ENCODE measurements at regions not wholly inside any gene's neighbourhood (a gene's known extent, or its start where the extent isn't known, plus 50 kb on each side); places are given as distances from the start of the nearest gene placed in this dataset.

DNA sequence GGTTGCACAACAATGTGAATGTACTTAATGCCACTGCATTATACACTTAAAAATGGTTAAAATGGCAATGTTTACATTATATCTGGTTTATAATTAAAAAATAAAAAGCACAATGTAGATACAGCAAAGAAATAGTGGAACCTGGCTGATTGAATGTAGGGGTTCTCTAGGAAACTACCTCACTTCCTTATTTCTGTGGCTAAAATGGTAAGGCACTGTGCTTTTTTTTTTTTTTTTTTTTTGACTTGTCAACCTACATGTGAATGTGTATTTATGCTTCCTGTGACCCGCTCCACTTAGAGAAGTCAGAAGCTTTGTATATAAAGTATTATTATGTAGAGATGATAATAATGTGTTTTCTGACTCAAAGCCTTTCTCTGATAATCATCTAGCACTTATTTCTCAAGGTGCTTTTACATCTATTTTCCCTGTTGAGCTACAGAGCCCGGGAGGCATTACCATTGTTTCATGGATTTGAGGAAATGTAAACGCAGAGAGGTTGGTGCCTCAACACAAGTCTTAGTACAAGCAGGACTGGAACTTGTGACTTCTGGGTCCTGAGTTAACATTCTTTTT, 55.0 kb downstream of the SOX4 start:
- Histone ChIP-seq H3K4me1 (ENCODE audit: control insufficient read depth in 1 of 2, insufficient read depth in 2 of 2, low read length in 2 of 2) (no peaks in the 10 kb centered on the region), H3K9me3 (ENCODE audit: control insufficient read depth, low read length) (no peaks in the 10 kb centered on the region), H3K36me3 (ENCODE audit: control insufficient read depth in 1 of 2, insufficient read depth in 2 of 2, low read length in 1 of 2) (no peaks in the 10 kb centered on the region), H3K4me3 (ENCODE audit: low read length in 2 of 2) (no peak overlapping the region), H3K27ac (ENCODE audit: low read depth in 1 of 2, low read length in 2 of 2) (no peak overlapping the region), H3K27me3 (ENCODE audit: control insufficient read depth in 1 of 2, insufficient read depth in 2 of 2, low read length in 1 of 2) (no peaks in the 10 kb centered on the region)
- 77 to 80% methylated on average over 3 of the region's 3 CpGs for WGBS, 2 donors
- ATAC-seq (ENCODE audit: low FRiP score): no peak
- DNase-seq: no peak
- intact Hi-C loops (cut with DNase I): no loop called here

DNA sequence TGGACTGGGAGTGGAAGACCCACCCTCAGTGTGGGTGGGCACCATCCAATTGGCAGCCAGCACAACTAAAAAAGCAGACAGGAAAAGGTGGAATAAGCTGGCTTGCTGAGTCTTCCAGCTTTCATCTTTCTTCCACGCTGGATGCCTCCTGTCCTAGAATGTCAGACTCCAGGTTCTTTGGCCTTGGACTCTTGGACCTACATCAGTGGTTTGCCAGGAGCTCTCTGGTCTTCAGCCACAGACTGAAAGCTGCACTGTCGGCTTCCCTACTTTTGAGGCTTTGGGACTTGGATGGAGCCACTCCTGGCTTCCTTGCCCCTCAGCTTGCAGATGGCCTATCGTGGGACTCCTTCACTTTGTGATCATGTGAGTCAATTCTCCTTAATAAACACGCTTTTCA, 59.8 kb downstream of the SOX4 start:
- WGBS, 2 donors: 88 to 96% methylated on average over 4 of the region's 4 CpGs

DNA sequence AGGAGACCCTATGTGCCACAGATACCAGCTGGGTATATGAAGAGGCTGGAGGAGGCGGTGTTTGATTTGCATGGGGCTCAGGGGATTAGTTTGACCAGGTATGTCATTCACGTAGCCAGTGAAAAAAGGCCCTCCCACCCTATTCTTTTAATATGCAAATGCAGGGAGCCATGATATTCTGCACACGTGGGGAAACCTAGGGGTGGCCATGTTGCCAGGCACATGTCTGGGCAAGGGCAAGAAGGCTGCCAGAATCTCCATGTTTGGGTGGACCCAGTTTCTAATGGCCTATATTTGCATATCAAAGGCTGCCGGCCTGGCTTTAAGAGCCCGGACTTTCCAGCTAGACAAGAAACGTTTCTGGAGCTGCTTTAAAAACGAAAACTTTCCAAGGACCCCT, 60.4 kb downstream of the SOX4 start:
- Histone ChIP-seq H3K27me3 (ENCODE audit: control insufficient read depth in 1 of 2, insufficient read depth in 2 of 2, low read length in 1 of 2) (no peaks in the 10 kb centered on the region), H3K27ac (ENCODE audit: low read depth in 1 of 2, low read length in 2 of 2) (no peak overlapping the region), H3K36me3 (ENCODE audit: control insufficient read depth in 1 of 2, insufficient read depth in 2 of 2, low read length in 1 of 2) (no peaks in the 10 kb centered on the region), H3K4me3 (ENCODE audit: low read length in 2 of 2) (no peak overlapping the region), H3K9me3 (ENCODE audit: control insufficient read depth, low read length) (no peaks in the 10 kb centered on the region), H3K4me1 (ENCODE audit: control insufficient read depth in 1 of 2, insufficient read depth in 2 of 2, low read length in 2 of 2) (no peaks in the 10 kb centered on the region)
- DNase-seq (no peak), ATAC-seq (ENCODE audit: low FRiP score) (no peak)
- WGBS, 2 donors: 87 to 89% methylated on average over 7 of the region's 7 CpGs
- intact Hi-C loops (cut with DNase I): no loop called here

More for the DNA sequence above, 59.8 kb downstream of the SOX4 start:
- H3K4me1 ChIP-seq (ENCODE audit: control insufficient read depth in 1 of 2, insufficient read depth in 2 of 2, low read length in 2 of 2): no peaks in the 10 kb centered on the region
- no peak for ATAC-seq (ENCODE audit: low FRiP score)
- intact Hi-C loops (cut with DNase I): no loop called here
- H3K4me3 ChIP-seq (ENCODE audit: low read length in 2 of 2): no peak overlapping the region
- no peaks in the 10 kb centered on the region for H3K27me3 ChIP-seq (ENCODE audit: control insufficient read depth in 1 of 2, insufficient read depth in 2 of 2, low read length in 1 of 2)
- H3K9me3 ChIP-seq (ENCODE audit: control insufficient read depth, low read length): no peaks in the 10 kb centered on the region
- no peak for DNase-seq
- no peaks in the 10 kb centered on the region for H3K36me3 ChIP-seq (ENCODE audit: control insufficient read depth in 1 of 2, insufficient read depth in 2 of 2, low read length in 1 of 2)
- no peak overlapping the region for H3K27ac ChIP-seq (ENCODE audit: low read depth in 1 of 2, low read length in 2 of 2)

DNA sequence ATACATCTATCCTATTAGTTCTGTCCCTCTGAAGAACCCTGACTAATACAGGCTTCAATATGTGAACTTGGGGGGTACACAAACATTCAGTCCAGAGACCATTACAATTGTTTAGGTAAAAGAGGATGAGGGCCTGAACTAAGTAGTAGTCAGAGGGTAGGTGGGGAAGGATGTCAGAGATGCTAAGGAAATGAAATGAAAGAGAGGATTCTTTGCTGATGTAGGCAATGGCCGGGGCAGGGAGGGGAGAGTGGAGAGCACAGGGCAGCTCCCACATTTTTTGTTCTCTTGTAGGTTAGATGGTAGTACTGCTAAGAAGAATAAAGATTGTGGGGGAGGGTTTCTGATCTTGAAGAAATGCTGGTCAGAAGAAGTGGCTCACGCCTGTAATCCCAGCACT, 60.8 kb downstream of the SOX4 start:
- intact Hi-C loops (cut with DNase I): no loop called here
- ATAC-seq (ENCODE audit: low FRiP score) (no peak), DNase-seq (no peak)
- Histone ChIP-seq H3K4me1 (ENCODE audit: control insufficient read depth in 1 of 2, insufficient read depth in 2 of 2, low read length in 2 of 2) (no peaks in the 10 kb centered on the region), H3K4me3 (ENCODE audit: low read length in 2 of 2) (no peak overlapping the region), H3K9me3 (ENCODE audit: control insufficient read depth, low read length) (no peaks in the 10 kb centered on the region), H3K36me3 (ENCODE audit: control insufficient read depth in 1 of 2, insufficient read depth in 2 of 2, low read length in 1 of 2) (no peaks in the 10 kb centered on the region), H3K27ac (ENCODE audit: low read depth in 1 of 2, low read length in 2 of 2) (no peak overlapping the region), H3K27me3 (ENCODE audit: control insufficient read depth in 1 of 2, insufficient read depth in 2 of 2, low read length in 1 of 2) (no peaks in the 10 kb centered on the region)
- 95 to 100% methylated on average over 2 of the region's 2 CpGs for WGBS, 2 donors

DNA sequence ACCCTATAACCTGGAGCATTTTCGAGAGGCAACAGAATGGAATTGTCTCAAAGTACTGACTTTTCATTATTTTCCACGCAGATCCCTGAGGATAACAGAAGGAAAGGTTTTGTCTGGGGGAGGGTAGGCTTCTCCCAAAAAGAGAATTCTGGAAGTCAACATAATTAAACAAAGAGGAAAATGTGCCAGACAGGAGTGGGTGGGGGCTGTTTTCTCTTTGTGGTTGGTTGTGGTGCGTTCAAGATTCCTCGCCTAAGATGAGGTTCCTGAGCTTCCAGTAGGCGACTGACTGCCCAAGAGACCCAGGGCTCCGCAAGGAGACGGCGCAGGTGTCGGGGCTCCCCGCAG, 70.4 kb downstream of the SOX4 start:
- no peak for ATAC-seq (ENCODE audit: low FRiP score)
- Histone ChIP-seq H3K4me3 (ENCODE audit: low read length in 2 of 2) (peak overlapping the region; percentile 4 to 73), H3K36me3 (ENCODE audit: control insufficient read depth in 1 of 2, insufficient read depth in 2 of 2, low read length in 1 of 2) (no peaks in the 10 kb centered on the region), H3K27me3 (ENCODE audit: control insufficient read depth in 1 of 2, insufficient read depth in 2 of 2, low read length in 1 of 2) (no peaks in the 10 kb centered on the region), H3K4me1 (ENCODE audit: control insufficient read depth in 1 of 2, insufficient read depth in 2 of 2, low read length in 2 of 2) (no peaks in the 10 kb centered on the region), H3K9me3 (ENCODE audit: control insufficient read depth, low read length) (no peaks in the 10 kb centered on the region), H3K27ac (ENCODE audit: low read depth in 1 of 2, low read length in 2 of 2) (no peak overlapping the region)
- intact Hi-C loops (cut with DNase I): loop anchor here in 1 of 2 donors (5.0 kb wide), 1 partner anchor 473 kb away; no protein-coding TSS in a partner anchor
- no peak for DNase-seq
- 32 to 40% methylated on average over 10 of the region's 10 CpGs for WGBS, 2 donors

DNA sequence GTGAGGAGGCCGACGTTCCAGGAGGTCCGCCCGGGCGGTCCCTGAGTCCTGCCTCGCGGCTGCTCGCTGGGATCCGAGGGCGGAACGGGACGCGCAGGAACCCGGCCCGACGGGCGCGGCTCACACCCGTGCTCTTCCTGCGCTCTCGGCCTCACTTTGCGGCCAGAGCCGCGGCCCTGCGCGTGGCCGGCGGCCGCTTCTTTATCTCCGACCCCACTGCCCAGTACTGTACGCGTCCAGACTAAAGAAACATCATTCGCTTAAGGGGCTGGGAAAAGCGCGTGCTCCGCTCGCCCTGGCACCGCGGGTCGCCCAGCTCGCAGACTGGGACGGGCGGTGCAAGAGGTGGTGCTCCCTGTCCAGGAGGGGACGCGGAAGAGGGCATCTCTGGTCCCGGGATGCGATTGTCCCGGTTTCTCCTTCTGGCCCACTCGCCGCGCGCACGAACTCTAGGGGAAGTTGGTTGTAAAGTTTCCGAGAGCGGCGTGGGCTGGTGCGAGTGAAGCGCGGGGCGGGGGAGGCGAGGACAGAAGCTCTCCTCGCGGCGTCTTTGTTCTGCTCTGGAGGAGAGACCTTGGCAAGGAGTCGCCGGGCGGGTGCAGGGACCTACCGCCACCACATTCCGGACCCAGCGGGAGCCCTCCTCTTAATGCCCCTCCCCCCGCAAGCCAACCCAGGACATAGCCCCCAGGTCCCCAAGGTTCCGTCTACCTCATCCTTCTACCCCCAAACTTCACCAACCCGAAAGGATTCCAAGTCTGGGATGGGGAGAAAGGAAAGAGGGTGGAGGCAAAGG, 71.0 kb downstream of the SOX4 start:
- H3K27me3 ChIP-seq (ENCODE audit: control insufficient read depth in 1 of 2, insufficient read depth in 2 of 2, low read length in 1 of 2): no peaks in the 10 kb centered on the region
- intact Hi-C loops (cut with DNase I): loop anchor here in 1 of 2 donors (5.0 kb wide), 1 partner anchor 473 kb away; no protein-coding TSS in a partner anchor
- 1 to 2% methylated on average over 65 to 73 of the region's 73 CpGs for WGBS, 2 donors
- ATAC-seq (ENCODE audit: low FRiP score) (peak; percentile 55), DNase-seq (peak; percentile 56 to 80)
- H3K36me3 ChIP-seq (ENCODE audit: control insufficient read depth in 1 of 2, insufficient read depth in 2 of 2, low read length in 1 of 2): no peaks in the 10 kb centered on the region
- H3K9me3 ChIP-seq (ENCODE audit: control insufficient read depth, low read length): no peaks in the 10 kb centered on the region
- peak overlapping the region; percentile 4 to 73 for H3K4me3 ChIP-seq (ENCODE audit: low read length in 2 of 2)
- no peak overlapping the region for H3K27ac ChIP-seq (ENCODE audit: low read depth in 1 of 2, low read length in 2 of 2)
- no peaks in the 10 kb centered on the region for H3K4me1 ChIP-seq (ENCODE audit: control insufficient read depth in 1 of 2, insufficient read depth in 2 of 2, low read length in 2 of 2)

DNA sequence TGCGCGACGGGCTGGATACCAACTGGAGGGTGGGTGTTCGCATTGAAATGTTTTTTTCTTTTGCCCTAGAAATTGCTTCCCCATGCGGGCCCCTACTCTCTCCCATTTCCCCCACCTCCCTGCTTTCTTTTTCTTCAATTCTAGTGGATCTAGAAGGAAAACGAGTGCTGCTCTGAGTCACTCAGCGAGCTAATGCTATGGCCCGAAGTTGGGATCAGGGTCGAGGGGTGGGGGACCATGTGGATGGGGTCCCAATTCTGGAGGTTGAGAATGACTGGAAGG, 71.5 kb downstream of the SOX4 start:
- Histone ChIP-seq H3K9me3 (ENCODE audit: control insufficient read depth, low read length) (no peaks in the 10 kb centered on the region), H3K27me3 (ENCODE audit: control insufficient read depth in 1 of 2, insufficient read depth in 2 of 2, low read length in 1 of 2) (no peaks in the 10 kb centered on the region), H3K4me3 (ENCODE audit: low read length in 2 of 2) (peak overlapping the region; percentile 4 to 73), H3K36me3 (ENCODE audit: control insufficient read depth in 1 of 2, insufficient read depth in 2 of 2, low read length in 1 of 2) (no peaks in the 10 kb centered on the region), H3K27ac (ENCODE audit: low read depth in 1 of 2, low read length in 2 of 2) (no peak overlapping the region), H3K4me1 (ENCODE audit: control insufficient read depth in 1 of 2, insufficient read depth in 2 of 2, low read length in 2 of 2) (no peaks in the 10 kb centered on the region)
- intact Hi-C loops (cut with DNase I): no loop called here
- DNase-seq (no peak), ATAC-seq (ENCODE audit: low FRiP score) (peak; percentile 24)
- WGBS, 2 donors: 1% methylated on average over 9 of the region's 9 CpGs

DNA sequence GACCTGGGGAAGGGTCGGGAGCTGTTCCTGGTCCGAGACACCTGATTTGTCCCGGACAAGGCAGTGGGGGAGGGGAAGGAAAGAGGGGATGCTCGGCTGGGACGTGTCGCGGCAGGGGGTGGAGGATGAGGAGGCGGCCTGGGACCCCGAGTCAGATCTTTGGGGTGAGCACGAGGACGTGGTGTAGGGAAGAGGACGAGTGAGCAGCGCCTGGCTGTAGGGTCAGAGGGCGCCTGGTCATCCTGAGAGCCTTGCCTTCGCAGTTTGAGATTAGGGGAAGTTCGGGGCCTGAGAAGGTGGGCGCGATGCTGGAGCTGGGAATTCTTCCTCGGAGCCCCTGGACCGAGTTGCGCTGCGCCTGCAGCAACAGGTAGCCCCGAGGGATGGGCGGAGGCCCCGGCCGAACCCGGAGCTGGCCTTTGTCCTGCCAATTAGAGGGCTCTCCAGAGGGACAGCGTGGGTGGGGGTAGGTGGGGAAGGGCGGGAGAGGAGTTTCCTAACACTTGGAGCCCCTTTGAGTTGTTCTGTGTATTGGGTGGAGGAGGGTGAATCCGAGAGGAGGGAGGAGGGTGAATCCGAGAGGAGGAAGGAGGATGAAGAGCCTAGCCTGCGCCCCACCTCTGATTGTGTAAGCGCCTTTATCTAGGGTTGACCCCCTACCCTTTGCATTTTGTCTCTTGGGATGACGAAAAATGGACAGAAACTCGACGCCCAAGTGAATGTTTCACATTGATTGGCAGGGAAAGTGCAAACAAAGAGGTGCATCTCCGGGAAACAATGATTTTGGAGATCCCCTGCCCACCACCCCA, 72.0 kb downstream of the SOX4 start:
- H3K27ac ChIP-seq (ENCODE audit: low read depth in 1 of 2, low read length in 2 of 2): no peak overlapping the region
- DNase-seq: no peak
- WGBS, 2 donors: 1 to 2% methylated on average over 37 of the region's 37 CpGs
- ATAC-seq (ENCODE audit: low FRiP score): peak; percentile 33
- intact Hi-C loops (cut with DNase I): loop anchor here in 1 of 2 donors (2.0 kb wide), 1 partner anchor 69 kb away; no protein-coding TSS in a partner anchor
- no peaks in the 10 kb centered on the region for H3K9me3 ChIP-seq (ENCODE audit: control insufficient read depth, low read length)
- no peaks in the 10 kb centered on the region for H3K36me3 ChIP-seq (ENCODE audit: control insufficient read depth in 1 of 2, insufficient read depth in 2 of 2, low read length in 1 of 2)
- peak overlapping the region; percentile 4 to 73 for H3K4me3 ChIP-seq (ENCODE audit: low read length in 2 of 2)
- H3K27me3 ChIP-seq (ENCODE audit: control insufficient read depth in 1 of 2, insufficient read depth in 2 of 2, low read length in 1 of 2): no peaks in the 10 kb centered on the region
- H3K4me1 ChIP-seq (ENCODE audit: control insufficient read depth in 1 of 2, insufficient read depth in 2 of 2, low read length in 2 of 2): no peaks in the 10 kb centered on the region

All from aorta (tissue), 5 donors.